OCI-LY7 (cell line): ENCODE measurements at regions not wholly inside any gene's neighbourhood (a gene's known extent, or its start where the extent isn't known, plus 50 kb on each side); places are given as distances from the start of the nearest gene placed in this dataset.

Experiments used
- BruUV-seq: library from RNA; stranded (reverse); fragments of 400-500 nt; replicated peaks from 2 replicates; lab custom pipeline; 2021; lab: Mats Ljungman, UMichigan
- CTCF ChIA-PET: fragments of 300-600 bp; sonication (Branson Sonifier 250); formaldehyde crosslinking; loops from one replicate; lab custom pipeline; 2022; ENCODE audit warnings: antibody characterized with exemption; ENCODE audit not compliant: unreplicated experiment; lab: Charles Lee
- POLR2A ChIA-PET: fragments of 300-600 bp; sonication (Branson Sonifier 250); formaldehyde crosslinking; loops from one replicate; lab custom pipeline; 2022; ENCODE audit warnings: antibody characterized with exemption; lab: Charles Lee
- DNase-seq: peaks from one replicate; pipeline ENCODE4 v3.0.0-alpha.2; 2015; ENCODE audit warnings: low spot score
- H2AFZ ChIP-seq: fragments of 200-600 bp; sonication (generic), shearing (Covaris generic); 2 replicates; pipeline ENCODE4 v1.6.1; 2014; ENCODE audit warnings: mild to moderate bottlenecking, antibody characterized with exemption, low read length, moderate library complexity
- H3K27ac ChIP-seq: fragments of 200-600 bp; sonication (generic); 2 replicates; pipeline ENCODE4 v1.5.1; 2014; ENCODE audit warnings: mixed run types, low read depth, mild to moderate bottlenecking, moderate library complexity, low read length, inconsistent platforms; ENCODE audit not compliant: poor library complexity, severe bottlenecking
- H3K36me3 ChIP-seq: fragments of 200-600 bp; sonication (generic); 2 replicates; pipeline ENCODE4 v1.6.1; 2014; ENCODE audit warnings: mild to moderate bottlenecking, antibody characterized with exemption, low read length, moderate library complexity, mixed read lengths; ENCODE audit not compliant: insufficient read depth
- H3K4me1 ChIP-seq: fragments of 200-600 bp; sonication (generic); 2 replicates; pipeline ENCODE4 v1.5.1; 2014; ENCODE audit warnings: mild to moderate bottlenecking, low read length; ENCODE audit not compliant: insufficient read depth, poor library complexity, severe bottlenecking
- H3K4me2 ChIP-seq: fragments of 200-600 bp; sonication (generic); 2 replicates; pipeline ENCODE4 v1.6.1; 2014; ENCODE audit warnings: mild to moderate bottlenecking, low read length
- H3K4me3 ChIP-seq: fragments of 200-600 bp; sonication (generic); 2 replicates; pipeline ENCODE4 v1.5.1; 2014; ENCODE audit warnings: mild to moderate bottlenecking, low read depth, low read length; ENCODE audit not compliant: poor library complexity, severe bottlenecking
- H3K79me2 ChIP-seq: fragments of 200-600 bp; sonication (generic); 2 replicates; pipeline ENCODE4 v1.6.1; 2016; ENCODE audit warnings: low read depth, mild to moderate bottlenecking, low read length, moderate library complexity, mixed read lengths; ENCODE audit not compliant: insufficient read depth
- H3K9me2 ChIP-seq: fragments of 200-600 bp; sonication (generic); 2 replicates; pipeline ENCODE4 v1.6.1; 2016; ENCODE audit warnings: mild to moderate bottlenecking, low read length, mixed read lengths; ENCODE audit not compliant: insufficient read depth
- H3K9me3 ChIP-seq: fragments of 200-600 bp; sonication (generic); 2 replicates; pipeline ENCODE4 v1.6.1; 2014; ENCODE audit warnings: mild to moderate bottlenecking, mixed run types, low read length, mixed read lengths
- H4K20me1 ChIP-seq: fragments of 200-600 bp; sonication (generic); 2 replicates; pipeline ENCODE4 v1.6.1; 2014; ENCODE audit warnings: mild to moderate bottlenecking, antibody characterized with exemption, low read length, moderate library complexity, mixed read lengths; ENCODE audit not compliant: insufficient read depth
- CTCF ChIP-seq: fragments of 200-600 bp; sonication (generic); conservative IDR thresholded peaks from 2 replicates; pipeline ENCODE4 v1.5.1; 2014; ENCODE audit warnings: mild to moderate bottlenecking, antibody characterized with exemption, low read length, moderate library complexity, mixed read lengths
- EZH2phosphoT487 ChIP-seq: fragments of 200-600 bp; sonication (generic); IDR thresholded peaks from 2 replicates; pipeline ENCODE4 v1.6.1; 2018; ENCODE audit warnings: low read depth, borderline replicate concordance, mild to moderate bottlenecking, mixed run types, antibody characterized with exemption, low read length, moderate library complexity, mixed read lengths
- intact Hi-C: fragments of 100-400 bp; cut with micrococcal nuclease; formaldehyde crosslinking; loops from one replicate; pipeline ENCODE4 v1.10.0; 2022; ENCODE audit not compliant: unreplicated experiment

GRCh38 chr6:19637010-19637409 lies 200.2 kb upstream of the ID4 start:
- TF ChIP-seq CTCF = no peak
- TF ChIP-seq EZH2phosphoT487 = no peak
- Histone ChIP-seq H2AFZ (no peak overlapping the region), H3K4me2 (no peak overlapping the region), H3K9me3 (no peaks in the 10 kb centered on the region), H3K36me3 (no peaks in the 10 kb centered on the region), H3K4me3 (no peak overlapping the region), H3K9me2 (no peaks in the 10 kb centered on the region), H3K79me2 (no peaks in the 10 kb centered on the region), H4K20me1 (no peaks in the 10 kb centered on the region), H3K4me1 (no peaks in the 10 kb centered on the region), H3K27ac (no peak overlapping the region)
- DNase-seq = no peak
- intact Hi-C loops = no loop called here
- CTCF ChIA-PET = no interaction called here
- BruUV-seq = no TSS peak
- POLR2A ChIA-PET = interaction anchor here (0.8 kb wide), 1 partner anchor 11 kb away, joined by 3 read pairs; no protein-coding TSS in a partner anchor

GRCh38 chr6:19638931-19639330 lies 198.2 kb upstream of the ID4 start:
- TF ChIP-seq EZH2phosphoT487 (no peak), CTCF (no peak)
- no peaks in the 10 kb centered on the region for H4K20me1 ChIP-seq
- ChIA-PET CTCF (no interaction called here), POLR2A (interaction anchor here (0.5 kb wide), 1 partner anchor 162 kb away, joined by 4 read pairs; no protein-coding TSS in a partner anchor)
- no peak overlapping the region for H3K4me2 ChIP-seq
- no peaks in the 10 kb centered on the region for H3K9me3 ChIP-seq
- no peaks in the 10 kb centered on the region for H3K9me2 ChIP-seq
- no peak overlapping the region for H3K4me3 ChIP-seq
- no peaks in the 10 kb centered on the region for H3K79me2 ChIP-seq
- H3K27ac ChIP-seq = no peak overlapping the region
- H3K4me1 ChIP-seq = no peaks in the 10 kb centered on the region
- no peaks in the 10 kb centered on the region for H3K36me3 ChIP-seq
- H2AFZ ChIP-seq = no peak overlapping the region
- intact Hi-C loops = no loop called here
- BruUV-seq = no TSS peak
- no peak for DNase-seq

- no peaks in the 10 kb centered on the region for H3K9me3 ChIP-seq
- no peaks in the 10 kb centered on the region for H4K20me1 ChIP-seq
- TF ChIP-seq EZH2phosphoT487 = no peak
- no peak for TF ChIP-seq CTCF
- no TSS peak for BruUV-seq
- H3K36me3 ChIP-seq = no peaks in the 10 kb centered on the region
- H2AFZ ChIP-seq = no peak overlapping the region
- no peak for DNase-seq
- POLR2A ChIA-PET = interaction anchor here (0.6 to 0.7 kb wide), 2 partner anchors 106 to 1193 kb away, joined by 3 to 5 read pairs; no protein-coding TSS in a partner anchor
- H3K4me2 ChIP-seq = no peak overlapping the region
- no peaks in the 10 kb centered on the region for H3K9me2 ChIP-seq
- no peak overlapping the region for H3K27ac ChIP-seq
- no peak overlapping the region for H3K4me3 ChIP-seq
- H3K4me1 ChIP-seq = no peaks in the 10 kb centered on the region
- intact Hi-C loops = no loop called here
- CTCF ChIA-PET = interaction anchor here (0.8 kb wide), 1 partner anchor 11 kb away, joined by 3 read pairs; no protein-coding TSS in a partner anchor
- no peaks in the 10 kb centered on the region for H3K79me2 ChIP-seq
Observed at GRCh38 chr6:19643287-19643686, 193.9 kb upstream of the ID4 start.
